ENCODE measurements at regions not wholly inside any gene's neighbourhood (a gene's known extent, or its start where the extent isn't known, plus 50 kb on each side); places are given as distances from the start of the nearest gene placed in this dataset.

DNA sequence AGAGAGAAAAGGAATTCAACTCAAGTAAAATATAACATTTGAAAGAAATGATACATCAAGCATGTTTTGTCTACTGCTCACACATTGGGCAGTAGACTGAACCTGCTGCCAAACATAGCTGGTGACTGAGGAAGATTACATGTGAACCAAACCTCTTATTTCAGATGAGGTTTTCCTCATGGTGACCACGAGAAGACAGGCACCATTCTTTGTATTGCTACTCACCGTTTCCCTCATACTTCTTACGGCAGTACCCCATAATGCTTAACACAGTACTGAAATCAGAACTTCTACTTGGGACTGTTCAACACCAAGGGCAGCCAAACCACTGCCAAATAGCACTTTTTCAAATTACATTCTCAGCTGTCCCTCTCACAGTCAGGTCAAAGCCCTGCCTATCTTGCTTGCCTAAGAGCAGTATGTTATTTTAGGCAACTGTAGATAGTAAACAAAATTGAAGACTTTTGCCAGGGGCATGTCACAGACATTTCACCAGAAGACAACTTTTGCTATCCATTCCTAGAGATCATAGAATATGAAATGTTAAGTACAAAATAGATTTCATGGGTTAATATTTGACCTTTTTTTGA, 167.1 kb upstream of the DOK6 start:
- TF ChIP-seq EZH2phosphoT487 (IDR thresholded peaks at IDR 0.05; ENCODE audit: unreplicated experiment) (no peak), CTCF (conservative IDR thresholded peaks at IDR 0.05; ENCODE audit: low read depth in 2 of 2) (no peak), POLR2AphosphoS5 (IDR thresholded peaks at IDR 0.05; ENCODE audit: low read depth) (no peak), JUNB (IDR thresholded peaks at IDR 0.05; ENCODE audit: unreplicated experiment) (no peak), EZH2 (IDR thresholded peaks at IDR 0.05; ENCODE audit: low read depth, unreplicated experiment) (no peak), ZNF114 (CRISPR knock-in tag; IDR thresholded peaks at IDR 0.05) (no peak), ZNF331 (CRISPR knock-in tag; IDR thresholded peaks at IDR 0.05; ENCODE audit: low read depth) (no peak)
- TF ChIP-seq, protein P1, sequence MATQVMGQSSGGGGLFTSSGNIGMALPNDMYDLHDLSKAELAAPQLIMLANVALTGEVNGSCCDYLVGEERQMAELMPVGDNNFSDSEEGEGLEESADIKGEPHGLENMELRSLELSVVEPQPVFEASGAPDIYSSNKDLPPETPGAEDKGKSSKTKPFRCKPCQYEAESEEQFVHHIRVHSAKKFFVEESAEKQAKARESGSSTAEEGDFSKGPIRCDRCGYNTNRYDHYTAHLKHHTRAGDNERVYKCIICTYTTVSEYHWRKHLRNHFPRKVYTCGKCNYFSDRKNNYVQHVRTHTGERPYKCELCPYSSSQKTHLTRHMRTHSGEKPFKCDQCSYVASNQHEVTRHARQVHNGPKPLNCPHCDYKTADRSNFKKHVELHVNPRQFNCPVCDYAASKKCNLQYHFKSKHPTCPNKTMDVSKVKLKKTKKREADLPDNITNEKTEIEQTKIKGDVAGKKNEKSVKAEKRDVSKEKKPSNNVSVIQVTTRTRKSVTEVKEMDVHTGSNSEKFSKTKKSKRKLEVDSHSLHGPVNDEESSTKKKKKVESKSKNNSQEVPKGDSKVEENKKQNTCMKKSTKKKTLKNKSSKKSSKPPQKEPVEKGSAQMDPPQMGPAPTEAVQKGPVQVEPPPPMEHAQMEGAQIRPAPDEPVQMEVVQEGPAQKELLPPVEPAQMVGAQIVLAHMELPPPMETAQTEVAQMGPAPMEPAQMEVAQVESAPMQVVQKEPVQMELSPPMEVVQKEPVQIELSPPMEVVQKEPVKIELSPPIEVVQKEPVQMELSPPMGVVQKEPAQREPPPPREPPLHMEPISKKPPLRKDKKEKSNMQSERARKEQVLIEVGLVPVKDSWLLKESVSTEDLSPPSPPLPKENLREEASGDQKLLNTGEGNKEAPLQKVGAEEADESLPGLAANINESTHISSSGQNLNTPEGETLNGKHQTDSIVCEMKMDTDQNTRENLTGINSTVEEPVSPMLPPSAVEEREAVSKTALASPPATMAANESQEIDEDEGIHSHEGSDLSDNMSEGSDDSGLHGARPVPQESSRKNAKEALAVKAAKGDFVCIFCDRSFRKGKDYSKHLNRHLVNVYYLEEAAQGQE (IDR thresholded peaks at IDR 0.05; ENCODE audit: unreplicated experiment) = no peak
- TF ChIP-seq, protein P2, sequence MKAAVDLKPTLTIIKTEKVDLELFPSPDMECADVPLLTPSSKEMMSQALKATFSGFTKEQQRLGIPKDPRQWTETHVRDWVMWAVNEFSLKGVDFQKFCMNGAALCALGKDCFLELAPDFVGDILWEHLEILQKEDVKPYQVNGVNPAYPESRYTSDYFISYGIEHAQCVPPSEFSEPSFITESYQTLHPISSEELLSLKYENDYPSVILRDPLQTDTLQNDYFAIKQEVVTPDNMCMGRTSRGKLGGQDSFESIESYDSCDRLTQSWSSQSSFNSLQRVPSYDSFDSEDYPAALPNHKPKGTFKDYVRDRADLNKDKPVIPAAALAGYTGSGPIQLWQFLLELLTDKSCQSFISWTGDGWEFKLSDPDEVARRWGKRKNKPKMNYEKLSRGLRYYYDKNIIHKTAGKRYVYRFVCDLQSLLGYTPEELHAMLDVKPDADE (IDR thresholded peaks at IDR 0.05) = no peak
